Neural cell (in vitro differentiated cells): ENCODE measurements at regions not wholly inside any gene's neighbourhood (a gene's known extent, or its start where the extent isn't known, plus 50 kb on each side); places are given as distances from the start of the nearest gene placed in this dataset.

Experiments used
- EP300 ChIP-seq: fragments of 450-650 bp; conservative IDR thresholded peaks from 2 replicates; pipeline ENCODE4 v1.6.1; 2014; ENCODE audit warnings: antibody characterized with exemption, mild to moderate bottlenecking, moderate library complexity; ENCODE audit not compliant: poor library complexity, severe bottlenecking
- TAF1 ChIP-seq: IDR thresholded peaks from 2 replicates; pipeline ENCODE4 v1.6.1; 2012; ENCODE audit warnings: low read depth

DNA sequence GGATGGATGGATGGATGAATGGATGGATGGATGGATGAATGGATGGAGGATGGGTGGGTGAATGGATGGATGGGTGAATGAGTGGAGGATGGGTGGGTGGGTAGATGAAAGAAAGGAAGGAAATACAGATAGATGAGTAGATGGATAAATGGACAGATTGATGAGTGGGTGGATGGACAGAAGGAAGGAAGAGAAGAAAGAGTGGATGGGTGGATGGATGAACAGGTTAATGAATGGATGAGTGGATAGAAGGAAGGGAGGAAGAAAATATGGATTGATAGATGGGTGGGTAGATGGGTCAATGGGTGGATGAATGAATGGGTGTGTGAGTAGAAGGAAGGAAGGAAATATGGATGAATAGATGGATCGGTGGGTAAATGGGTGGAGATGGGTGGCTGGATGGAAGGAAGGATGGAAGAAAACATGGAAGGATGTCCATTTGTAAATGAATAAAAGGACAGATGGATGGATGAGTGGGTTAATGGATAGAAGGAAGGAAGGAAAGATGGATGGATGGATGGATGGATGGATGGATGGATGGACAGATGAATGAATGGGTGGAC lies 97.3 kb upstream of the TNRC6C start:
- TF ChIP-seq TAF1 (no peak), EP300 (no peak)
